CD4-positive, alpha-beta T cell (primary cell): ENCODE measurements at regions not wholly inside any gene's neighbourhood (a gene's known extent, or its start where the extent isn't known, plus 50 kb on each side); places are given as distances from the start of the nearest gene placed in this dataset.

Source experiments
- ATAC-seq: fragments of 200-7000 bp; cut with Tn5 transposase; one replicate; pipeline ENCODE4 v1.10.0; 2022; ENCODE audit warnings: mild to moderate bottlenecking; ENCODE audit not compliant: poor library complexity
- CTCF ChIA-PET: fragments of 350-600 bp; sonication (Branson Sonifier 250); formaldehyde crosslinking; loops from one replicate; lab custom pipeline; 2021; ENCODE audit warnings: antibody characterized with exemption, inconsistent platforms; lab: Charles Lee
- POLR2A ChIA-PET: fragments of 350-600 bp; sonication (Branson Sonifier 250); formaldehyde crosslinking; loops from one replicate; lab custom pipeline; 2021; ENCODE audit warnings: antibody characterized with exemption, inconsistent platforms; lab: Charles Lee
- DNase-seq, 14 experiments: peaks; one replicate each; pipeline ENCODE4 v3.0.0-alpha.2; 2013 to 2020; ENCODE audit warnings: mixed read lengths in 2 of 14
- H3K27ac ChIP-seq, 2 donors: one replicate each; pipeline versions ENCODE4 v1.5.1 to v1.7.0; 2013; ENCODE audit warnings: low read length in 2 of 2, low read depth in 1 of 2, mild to moderate bottlenecking in 1 of 2
- H3K27me3 ChIP-seq, 2 experiments: 1 replicate in 1 of 2; 2 replicates in 1 of 2; pipeline versions ENCODE4 v1.6.1 to v1.7.0; 2013; ENCODE audit warnings: low read length in 2 of 2, control low read depth in 1 of 2, mild to moderate bottlenecking in 1 of 2, moderate library complexity in 1 of 2; ENCODE audit not compliant: insufficient read depth in 2 of 2, control insufficient read depth in 1 of 2
- H3K36me3 ChIP-seq: one replicate; pipeline ENCODE4 v1.6.1; 2013; ENCODE audit warnings: low read length, control low read depth; ENCODE audit not compliant: insufficient read depth
- H3K4me1 ChIP-seq: one replicate; pipeline ENCODE4 v1.6.1; 2013; ENCODE audit warnings: low read length, control low read depth; ENCODE audit not compliant: insufficient read depth
- H3K4me3 ChIP-seq: one replicate; pipeline ENCODE4 v1.5.1; 2013; ENCODE audit warnings: mild to moderate bottlenecking, low read length, moderate library complexity
- H3K9me3 ChIP-seq, 2 experiments: 1 replicate in 1 of 2; 2 replicates in 1 of 2; pipeline versions ENCODE4 v1.6.1 to v1.7.0; 2013; ENCODE audit warnings: low read length in 2 of 2, mild to moderate bottlenecking in 2 of 2, control low read depth in 1 of 2, moderate library complexity in 1 of 2; ENCODE audit not compliant: control insufficient read depth in 1 of 2, insufficient read depth in 1 of 2
- H3K27ac Mint-ChIP-seq: one replicate; pipeline ENCODE4 v1.8.0; 2020; ENCODE audit warnings: mixed read lengths
- H3K27me3 Mint-ChIP-seq: one replicate; pipeline ENCODE4 v1.8.0; 2021; ENCODE audit warnings: mixed read lengths
- H3K36me3 Mint-ChIP-seq: one replicate; pipeline ENCODE4 v1.8.0; 2021; ENCODE audit warnings: low read depth, mixed read lengths
- H3K4me1 Mint-ChIP-seq: one replicate; pipeline ENCODE4 v1.8.0; 2021; ENCODE audit warnings: low read depth, mixed read lengths
- H3K4me3 Mint-ChIP-seq: one replicate; pipeline ENCODE4 v1.8.0; 2020; ENCODE audit warnings: mild to moderate bottlenecking, mixed read lengths
- H3K9me3 Mint-ChIP-seq: one replicate; pipeline ENCODE4 v1.8.0; 2020; ENCODE audit warnings: mixed read lengths
- CTCF ChIP-seq: fragments of 200-600 bp; IDR thresholded peaks from one replicate; pipeline ENCODE4 v1.8.0; 2022; ENCODE audit warnings: antibody characterized with exemption, mild to moderate bottlenecking
- intact Hi-C, 2 experiments: fragments of 100-400 bp; cut with DNase I in 1 of 2; cut with micrococcal nuclease in 1 of 2; formaldehyde crosslinking; loops; one replicate each; pipeline versions ENCODE4 v1.15.1 to v1.9.0; 2023 to 2025; cut with DNase I, micrococcal nuclease

- Histone ChIP-seq H3K4me3 (no peak overlapping the region), H3K4me1 (no peaks in the 10 kb centered on the region), H3K27ac (no peak overlapping the region), H3K36me3 (no peaks in the 10 kb centered on the region), H3K27me3 (no peaks in the 10 kb centered on the region), H3K9me3 (peaks cover 0 to 10% of the 10 kb centered on the region in 2 experiments)
- Mint-ChIP-seq H3K9me3 (peaks cover 8% of the 10 kb centered on the region), H3K4me3 (no peak overlapping the region), H3K4me1 (no peaks in the 10 kb centered on the region), H3K27me3 (no peaks in the 10 kb centered on the region), H3K36me3 (no peaks in the 10 kb centered on the region), H3K27ac (no peak overlapping the region)
- intact Hi-C loops = no loop called here
- ATAC-seq (no peak), DNase-seq (no peak)
- ChIA-PET POLR2A (no interaction called here), CTCF (no interaction called here)
- TF ChIP-seq CTCF = no peak
Measured at GRCh38 chr9:108376140-108376539, 479.6 kb downstream of the ACTL7B start.

GRCh38 chr9:108374626-108375025, 481.2 kb downstream of the ACTL7B start:
- H3K4me3 Mint-ChIP-seq = no peak overlapping the region
- H3K4me1 Mint-ChIP-seq = no peaks in the 10 kb centered on the region
- H3K27me3 Mint-ChIP-seq = no peaks in the 10 kb centered on the region
- Histone ChIP-seq H3K36me3 (no peaks in the 10 kb centered on the region), H3K4me3 (no peak overlapping the region), H3K27ac (no peak overlapping the region), H3K27me3 (no peaks in the 10 kb centered on the region), H3K4me1 (no peaks in the 10 kb centered on the region), H3K9me3 (peaks cover 0 to 10% of the 10 kb centered on the region in 2 experiments)
- no peaks in the 10 kb centered on the region for H3K36me3 Mint-ChIP-seq
- ATAC-seq (no peak), DNase-seq (no peak)
- H3K9me3 Mint-ChIP-seq = peaks cover 8% of the 10 kb centered on the region
- ChIA-PET CTCF (no interaction called here), POLR2A (no interaction called here)
- no peak overlapping the region for H3K27ac Mint-ChIP-seq
- no peak for TF ChIP-seq CTCF
- intact Hi-C loops = no loop called here

GRCh38 chr9:108367188-108367587, 488.6 kb downstream of the ACTL7B start:
- intact Hi-C loops = no loop called here

More at GRCh38 chr9:108367188-108367587, 488.6 kb downstream of the ACTL7B start:
- no peaks in the 10 kb centered on the region for H3K4me1 ChIP-seq
- POLR2A ChIA-PET = no interaction called here
- H3K27me3 ChIP-seq = no peaks in the 10 kb centered on the region
- CTCF ChIA-PET = no interaction called here
- Mint-ChIP-seq H3K4me3 (no peak overlapping the region), H3K9me3 (peaks cover 6% of the 10 kb centered on the region), H3K27ac (no peak overlapping the region), H3K27me3 (no peaks in the 10 kb centered on the region), H3K4me1 (no peaks in the 10 kb centered on the region), H3K36me3 (no peaks in the 10 kb centered on the region)
- ATAC-seq (no peak), DNase-seq (no peak)
- no peak for TF ChIP-seq CTCF
- no peak overlapping the region for H3K4me3 ChIP-seq
- H3K9me3 ChIP-seq = peaks cover 0 to 6% of the 10 kb centered on the region in 2 experiments
- H3K27ac ChIP-seq = no peak overlapping the region
- no peaks in the 10 kb centered on the region for H3K36me3 ChIP-seq
